GM12892 (cell line): ENCODE measurements at regions not wholly inside any gene's neighbourhood (a gene's known extent, or its start where the extent isn't known, plus 50 kb on each side); places are given as distances from the start of the nearest gene placed in this dataset.

Experiments
- POLR2A ChIP-seq: IDR thresholded peaks from 2 replicates; pipeline ENCODE4 v1.6.1; 2011; ENCODE audit warnings: low read depth, low read length, control low read depth
- POLR2AphosphoS5 ChIP-seq: IDR thresholded peaks from 2 replicates; pipeline ENCODE4 v1.6.1; 2011; ENCODE audit warnings: low read depth, low read length, control low read depth
- TAF1 ChIP-seq: IDR thresholded peaks from 2 replicates; pipeline ENCODE4 v1.6.1; 2011; ENCODE audit warnings: low read depth, mild to moderate bottlenecking, control low read depth, low read length, borderline replicate concordance

- TF ChIP-seq POLR2A, result no peak
- no peak for TF ChIP-seq POLR2AphosphoS5
- TF ChIP-seq TAF1, result no peak
Measured at GRCh38 chr7:17184805-17185689, 113.4 kb upstream of the AHR start.
